SK-N-SH (cell line): ENCODE measurements at regions not wholly inside any gene's neighbourhood (a gene's known extent, or its start where the extent isn't known, plus 50 kb on each side); places are given as distances from the start of the nearest gene placed in this dataset.

Source experiments
- CTCF ChIA-PET: fragments of 300-600, 350-600 bp; formaldehyde crosslinking; extraction: SDS; loops from one replicate; lab custom pipeline; 2021; lab: Yijun Ruan, JAX
- POLR2A ChIA-PET: fragments of 350-600 bp; sonication (Branson Sonifier 250); formaldehyde crosslinking; extraction: SDS; loops from one replicate; lab custom pipeline; 2020; ENCODE audit warnings: antibody characterized with exemption, inconsistent platforms; lab: Yijun Ruan, JAX
- DNase-seq: peaks from one replicate; pipeline ENCODE4 v3.0.0; 2012
- H2AFZ ChIP-seq: fragments of 200-600 bp; sonication (generic); 2 replicates; pipeline ENCODE4 v1.8.1; 2016; ENCODE audit warnings: antibody characterized with exemption, mild to moderate bottlenecking, low read depth
- H3F3A ChIP-seq: fragments of 200-600 bp; sonication (generic); replicated peaks from 2 replicates; pipeline ENCODE3; 2016; ENCODE audit warnings: antibody characterized with exemption, mild to moderate bottlenecking; ENCODE audit not compliant: insufficient read depth
- H3K27ac ChIP-seq, 2 experiments: fragments of 200-500 bp in 1 of 2; fragments of 200-600 bp in 1 of 2; sonication (Bioruptor generic) in 1 of 2; sonication (generic), shearing (Covaris generic) in 1 of 2; 2 replicates each; pipeline versions ENCODE4 v1.5.1 to v1.6.1; 2014 to 2016; ENCODE audit warnings: low read depth in 2 of 2, inconsistent platforms in 1 of 2, low read length in 1 of 2, mild to moderate bottlenecking in 1 of 2, mixed read lengths in 1 of 2
- H3K27me3 ChIP-seq: fragments of 200-600 bp; sonication (generic), shearing (Covaris generic); 2 replicates; pipeline ENCODE4 v1.6.1; 2016; ENCODE audit warnings: mixed run types; ENCODE audit not compliant: insufficient read depth
- H3K36me3 ChIP-seq, 2 experiments: fragments of 200-500 bp in 1 of 2; fragments of 200-600 bp in 1 of 2; sonication (Bioruptor generic) in 1 of 2; sonication (generic) in 1 of 2; replicated peaks in 1 of 2; 2 replicates each; pipeline versions ENCODE3 to v1.5.1; 2014 to 2016; ENCODE audit warnings: low read length in 1 of 2, mild to moderate bottlenecking in 1 of 2; ENCODE audit not compliant: insufficient read depth in 2 of 2, control insufficient read depth in 1 of 2
- H3K4me1 ChIP-seq, 2 experiments: fragments of 200-500 bp in 1 of 2; fragments of 200-600 bp in 1 of 2; sonication (Bioruptor generic) in 1 of 2; sonication (generic), shearing (Covaris generic) in 1 of 2; 2 replicates each; pipeline versions ENCODE4 v1.5.1 to v1.6.1; 2014 to 2016; ENCODE audit warnings: low read depth in 1 of 2, low read length in 1 of 2, mixed run types in 1 of 2; ENCODE audit not compliant: insufficient read depth in 2 of 2, control insufficient read depth in 1 of 2
- H3K4me2 ChIP-seq: fragments of 200-600 bp; sonication (generic), shearing (Covaris generic); 2 replicates; pipeline ENCODE4 v1.6.1; 2017; ENCODE audit warnings: mixed run types
- H3K4me3 ChIP-seq, 2 experiments: fragments of 200-500 bp in 1 of 2; fragments of 200-600 bp in 1 of 2; sonication (Bioruptor generic) in 1 of 2; sonication (generic), shearing (Covaris generic) in 1 of 2; 2 replicates each; pipeline versions ENCODE4 v1.5.1 to v1.8.1; 2014 to 2016; ENCODE audit warnings: low read depth in 2 of 2, inconsistent platforms in 1 of 2, low read length in 1 of 2, mild to moderate bottlenecking in 1 of 2, mixed read lengths in 1 of 2, moderate library complexity in 1 of 2
- H3K79me2 ChIP-seq: fragments of 200-600 bp; sonication (generic); 2 replicates; pipeline ENCODE4 v1.8.1; 2017; ENCODE audit warnings: mild to moderate bottlenecking; ENCODE audit not compliant: insufficient read depth
- H3K9ac ChIP-seq: fragments of 200-600 bp; sonication (generic); 2 replicates; pipeline ENCODE4 v1.6.1; 2017; ENCODE audit warnings: mixed run types
- H3K9me2 ChIP-seq: fragments of 200-600 bp; sonication (generic); 2 replicates; pipeline ENCODE4 v1.6.1; 2017; ENCODE audit warnings: mixed run types
- H3K9me3 ChIP-seq: fragments of 200-600 bp; sonication (generic); 2 replicates; pipeline ENCODE4 v1.6.1; 2017; ENCODE audit warnings: mixed run types, mild to moderate bottlenecking, moderate library complexity
- H4K20me1 ChIP-seq: fragments of 200-600 bp; sonication (generic); 2 replicates; pipeline ENCODE4 v1.6.1; 2017; ENCODE audit warnings: mild to moderate bottlenecking, mixed run types; ENCODE audit not compliant: insufficient read depth
- CHD2 ChIP-seq: fragments of 150-350 bp; IDR thresholded peaks from 2 replicates; pipeline ENCODE4 v1.6.1; 2018; ENCODE audit warnings: low read length; ENCODE audit not compliant: partially characterized antibody
- EZH2phosphoT487 ChIP-seq: fragments of 200-600 bp; sonication (generic); IDR thresholded peaks from 2 replicates; pipeline ENCODE4 v1.6.1; 2017; ENCODE audit warnings: low read depth, mixed run types, mild to moderate bottlenecking, antibody characterized with exemption, moderate library complexity, borderline replicate concordance
- FOSL2 ChIP-seq: IDR thresholded peaks from 2 replicates; pipeline ENCODE4 v1.4.0; 2012; ENCODE audit warnings: low read depth, mild to moderate bottlenecking, moderate library complexity, borderline replicate concordance
- GABPA ChIP-seq: IDR thresholded peaks from 2 replicates; pipeline ENCODE4 v1.4.0; 2012; ENCODE audit warnings: low read depth, mild to moderate bottlenecking
- IRF3 ChIP-seq: fragments of 150-350 bp; IDR thresholded peaks from 2 replicates; pipeline ENCODE4 v1.6.1; 2016; ENCODE audit warnings: mild to moderate bottlenecking, low read depth, low read length
- JUND ChIP-seq: IDR thresholded peaks from 2 replicates; pipeline ENCODE4 v1.4.0; 2012
- MAX ChIP-seq: IDR thresholded peaks from 2 replicates; pipeline ENCODE4 v1.4.0; 2012; ENCODE audit warnings: low read depth
- NFIC ChIP-seq: IDR thresholded peaks from 2 replicates; pipeline ENCODE4 v1.4.0; 2012; ENCODE audit warnings: borderline replicate concordance
- POLR2AphosphoS5 ChIP-seq: IDR thresholded peaks from 2 replicates; pipeline ENCODE4 v1.6.1; 2012; ENCODE audit warnings: low read depth, low read length
- RAD21 ChIP-seq: IDR thresholded peaks from 2 replicates; pipeline ENCODE4 v1.6.1; 2012; ENCODE audit warnings: mild to moderate bottlenecking, low read length
- RCOR1 ChIP-seq: fragments of 150-350 bp; IDR thresholded peaks from 2 replicates; pipeline ENCODE4 v1.6.1; 2017; ENCODE audit warnings: antibody characterized with exemption, low read length
- REST ChIP-seq: IDR thresholded peaks from 2 replicates; pipeline ENCODE4 v1.6.1; 2012; ENCODE audit warnings: mild to moderate bottlenecking, low read depth, low read length, moderate library complexity
- RFX5 ChIP-seq: IDR thresholded peaks from 2 replicates; pipeline ENCODE4 v1.6.1; 2012; ENCODE audit warnings: mild to moderate bottlenecking, improper control_type of control experiment, low read length
- SMC3 ChIP-seq: IDR thresholded peaks from 2 replicates; pipeline ENCODE4 v1.6.1; 2012; ENCODE audit warnings: low read depth, low read length, improper control_type of control experiment
- TCF12 ChIP-seq: IDR thresholded peaks from 2 replicates; pipeline ENCODE4 v1.4.0; 2012
- TEAD4 ChIP-seq: IDR thresholded peaks from 2 replicates; pipeline ENCODE4 v1.4.0; 2012; ENCODE audit warnings: mild to moderate bottlenecking, borderline replicate concordance; ENCODE audit not compliant: insufficient read depth
- WGBS: methylation state at CpG from one replicate; pipeline ENCODE4 v1.1.6; 2017; ENCODE audit warnings: low lambda C conversion rate; 5-methylcytosine and 5-hydroxymethylcytosine counted together

- Histone ChIP-seq H3K79me2 (no peaks in the 10 kb centered on the region), H3K27me3 (no peaks in the 10 kb centered on the region), H3K4me2 (no peak overlapping the region), H3K9me3 (no peaks in the 10 kb centered on the region), H4K20me1 (no peaks in the 10 kb centered on the region), H3K4me1 (no peaks in the 10 kb centered on the region), H3K27ac (no peak overlapping the region), H2AFZ (no peak overlapping the region), H3K9me2 (no peaks in the 10 kb centered on the region), H3K36me3 (no peaks in the 10 kb centered on the region), H3K9ac (no peak overlapping the region), H3F3A (no peaks in the 10 kb centered on the region), H3K4me3 (no peak overlapping the region)
- WGBS = 24% methylated on average over 1 of the region's 1 CpG
- no peak for TF ChIP-seq SMC3
- no peak for TF ChIP-seq IRF3
- DNase-seq = no peak
- POLR2A ChIA-PET = no interaction called here
- CTCF ChIA-PET = interaction anchor here (0.7 kb wide), 1 partner anchor 64 kb away, joined by 3 read pairs; no protein-coding TSS in a partner anchor
Observed at GRCh38 chr5:13186177-13186576, 758.3 kb downstream of the DNAH5 start.

DNA sequence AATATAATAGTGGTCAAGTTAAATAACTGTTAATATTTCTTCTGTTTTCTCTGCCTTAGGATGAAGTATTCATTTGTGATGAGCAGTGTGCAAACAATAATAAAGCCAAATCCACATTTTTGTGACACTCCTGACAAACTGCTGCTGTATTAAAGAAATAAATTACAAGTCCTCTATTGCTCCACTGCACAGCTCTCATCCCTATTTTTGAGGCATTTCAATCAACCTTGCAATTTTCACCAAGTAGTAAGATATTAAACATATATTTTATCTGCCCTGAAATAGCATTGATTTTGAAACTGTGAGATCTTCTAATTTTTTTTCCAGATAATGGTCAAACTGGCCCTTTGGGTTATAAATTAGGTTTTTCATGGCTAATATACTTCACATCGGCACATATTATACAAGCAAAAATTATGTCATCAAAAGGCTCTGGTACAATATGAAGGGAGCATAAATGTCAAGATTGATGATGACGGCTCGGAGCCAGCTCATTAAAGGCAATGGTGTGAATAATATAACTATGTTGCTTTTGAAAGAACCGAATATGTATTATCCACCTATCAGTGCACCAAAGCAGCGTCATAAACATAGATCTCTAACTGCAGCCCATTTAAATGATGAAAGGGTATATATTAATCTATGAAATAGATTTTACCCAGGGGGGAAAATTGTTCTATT is 764.9 kb downstream of the DNAH5 start:
- Histone ChIP-seq H3K4me1 (no peaks in the 10 kb centered on the region), H3K4me3 (no peak overlapping the region), H2AFZ (no peak overlapping the region), H3K9ac (no peak overlapping the region), H3K27me3 (no peaks in the 10 kb centered on the region), H3K9me2 (no peaks in the 10 kb centered on the region), H3K9me3 (no peaks in the 10 kb centered on the region), H3K79me2 (no peaks in the 10 kb centered on the region), H4K20me1 (no peaks in the 10 kb centered on the region), H3K36me3 (no peaks in the 10 kb centered on the region), H3F3A (no peaks in the 10 kb centered on the region), H3K27ac (no peak overlapping the region), H3K4me2 (no peak overlapping the region)
- no peak for DNase-seq
- no peak for TF ChIP-seq GABPA
- no peak for TF ChIP-seq TCF12
- TF ChIP-seq EZH2phosphoT487 = no peak
- TF ChIP-seq MAX = no peak
- no peak for TF ChIP-seq RCOR1
- no peak for TF ChIP-seq JUND
- TF ChIP-seq CHD2 = no peak
- no peak for TF ChIP-seq SMC3
- no peak for TF ChIP-seq RAD21
- TF ChIP-seq TEAD4 = no peak
- TF ChIP-seq REST = no peak
- no peak for TF ChIP-seq NFIC
- no peak for TF ChIP-seq RFX5
- no peak for TF ChIP-seq POLR2AphosphoS5
- no peak for TF ChIP-seq FOSL2
- ChIA-PET POLR2A (no interaction called here), CTCF (no interaction called here)
- WGBS = 1% methylated on average over 5 of the region's 5 CpGs
